ENCODE measurements at regions not wholly inside any gene's neighbourhood (a gene's known extent, or its start where the extent isn't known, plus 50 kb on each side); places are given as distances from the start of the nearest gene placed in this dataset.

DNA sequence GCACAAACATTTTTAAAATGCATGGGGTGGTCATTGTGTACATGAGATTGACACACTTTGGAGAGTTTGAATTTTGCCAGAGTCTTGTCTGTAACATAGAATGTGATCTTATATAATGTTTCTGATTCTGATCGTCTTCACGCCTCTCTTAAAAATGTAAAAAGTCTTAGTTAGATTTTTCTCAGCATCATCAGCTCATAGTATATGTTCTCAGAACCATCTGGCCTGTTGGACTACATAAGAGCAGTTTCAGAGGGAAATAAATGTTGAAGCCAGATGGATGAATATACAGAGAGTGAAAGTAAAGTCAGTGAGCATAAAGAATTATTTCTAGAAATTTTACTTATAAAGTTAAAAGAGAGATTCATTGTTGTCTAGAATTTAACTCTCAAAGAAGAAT is 789.9 kb upstream of the MIR17HG start:
- H3K9me2 ChIP-seq (replicated peaks; ENCODE audit: control insufficient read depth, low read length): no peaks in the 10 kb centered on the region
- H3F3A ChIP-seq (ENCODE audit: control insufficient read depth, insufficient read depth): no peaks in the 10 kb centered on the region
- H3K79me2 ChIP-seq (ENCODE audit: control insufficient read depth, low read length): no peaks in the 10 kb centered on the region
- no peaks in the 10 kb centered on the region for H3K36me3 ChIP-seq (ENCODE audit: control insufficient read depth, low read length)
- no peaks in the 10 kb centered on the region for H4K20me1 ChIP-seq (ENCODE audit: control insufficient read depth, insufficient read depth, low read depth, low read length)
- no peak overlapping the region for H3K4me2 ChIP-seq (ENCODE audit: low read length)
- no peak for TF ChIP-seq EZH2phosphoT487 (IDR thresholded peaks at IDR 0.05; ENCODE audit: borderline replicate concordance, low read length)
- TF ChIP-seq, protein P1, sequence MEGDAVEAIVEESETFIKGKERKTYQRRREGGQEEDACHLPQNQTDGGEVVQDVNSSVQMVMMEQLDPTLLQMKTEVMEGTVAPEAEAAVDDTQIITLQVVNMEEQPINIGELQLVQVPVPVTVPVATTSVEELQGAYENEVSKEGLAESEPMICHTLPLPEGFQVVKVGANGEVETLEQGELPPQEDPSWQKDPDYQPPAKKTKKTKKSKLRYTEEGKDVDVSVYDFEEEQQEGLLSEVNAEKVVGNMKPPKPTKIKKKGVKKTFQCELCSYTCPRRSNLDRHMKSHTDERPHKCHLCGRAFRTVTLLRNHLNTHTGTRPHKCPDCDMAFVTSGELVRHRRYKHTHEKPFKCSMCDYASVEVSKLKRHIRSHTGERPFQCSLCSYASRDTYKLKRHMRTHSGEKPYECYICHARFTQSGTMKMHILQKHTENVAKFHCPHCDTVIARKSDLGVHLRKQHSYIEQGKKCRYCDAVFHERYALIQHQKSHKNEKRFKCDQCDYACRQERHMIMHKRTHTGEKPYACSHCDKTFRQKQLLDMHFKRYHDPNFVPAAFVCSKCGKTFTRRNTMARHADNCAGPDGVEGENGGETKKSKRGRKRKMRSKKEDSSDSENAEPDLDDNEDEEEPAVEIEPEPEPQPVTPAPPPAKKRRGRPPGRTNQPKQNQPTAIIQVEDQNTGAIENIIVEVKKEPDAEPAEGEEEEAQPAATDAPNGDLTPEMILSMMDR (IDR thresholded peaks at IDR 0.05; ENCODE audit: low read depth, low read length, poor library complexity, severe bottlenecking): no peak
- no peaks in the 10 kb centered on the region for H3K9me3 ChIP-seq (ENCODE audit: control insufficient read depth, insufficient read depth, low read length)
- H3K27me3 ChIP-seq (ENCODE audit: control insufficient read depth, low read length): no peaks in the 10 kb centered on the region
- H3K4me3 ChIP-seq (ENCODE audit: low read length): no peak overlapping the region
- no peak overlapping the region for H3K27ac ChIP-seq (ENCODE audit: low read depth, low read length)
- H3K4me1 ChIP-seq (ENCODE audit: control insufficient read depth, low read length): no peaks in the 10 kb centered on the region

DNA sequence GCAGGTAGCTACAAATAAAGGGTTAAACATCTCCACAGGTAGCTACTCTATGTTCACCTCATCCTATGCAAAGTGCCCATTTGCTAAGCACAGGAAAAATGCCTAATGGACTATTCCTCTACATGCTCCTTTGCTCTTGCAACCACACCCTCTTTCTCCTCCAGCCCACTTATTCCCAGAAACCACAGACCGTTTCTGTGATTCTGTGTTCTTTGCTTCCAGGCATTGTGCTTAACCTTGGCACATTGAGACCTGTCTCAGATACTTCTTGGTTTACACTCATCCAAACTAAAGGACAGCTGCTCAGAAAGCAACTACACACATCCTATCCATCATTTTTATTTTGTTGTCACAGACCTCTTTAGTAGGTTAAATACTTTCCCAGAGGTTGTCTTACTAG is 785.0 kb upstream of the MIR17HG start:
- Histone ChIP-seq H3K79me2 (ENCODE audit: control insufficient read depth, low read length) (no peaks in the 10 kb centered on the region), H3K4me1 (ENCODE audit: control insufficient read depth, low read length) (no peaks in the 10 kb centered on the region), H3F3A (ENCODE audit: control insufficient read depth, insufficient read depth) (no peaks in the 10 kb centered on the region), H3K27ac (ENCODE audit: low read depth, low read length) (no peak overlapping the region), H3K9me2 (replicated peaks; ENCODE audit: control insufficient read depth, low read length) (no peaks in the 10 kb centered on the region), H3K27me3 (ENCODE audit: control insufficient read depth, low read length) (no peaks in the 10 kb centered on the region), H3K9me3 (ENCODE audit: control insufficient read depth, insufficient read depth, low read length) (no peaks in the 10 kb centered on the region), H4K20me1 (ENCODE audit: control insufficient read depth, insufficient read depth, low read depth, low read length) (no peaks in the 10 kb centered on the region), H3K36me3 (ENCODE audit: control insufficient read depth, low read length) (no peaks in the 10 kb centered on the region), H3K4me2 (ENCODE audit: low read length) (no peak overlapping the region), H3K4me3 (ENCODE audit: low read length) (no peak overlapping the region)
- no peak for TF ChIP-seq EZH2phosphoT487 (IDR thresholded peaks at IDR 0.05; ENCODE audit: borderline replicate concordance, low read length)
- TF ChIP-seq, protein P1 (IDR thresholded peaks at IDR 0.05; ENCODE audit: low read depth, low read length, poor library complexity, severe bottlenecking): no peak

DNA sequence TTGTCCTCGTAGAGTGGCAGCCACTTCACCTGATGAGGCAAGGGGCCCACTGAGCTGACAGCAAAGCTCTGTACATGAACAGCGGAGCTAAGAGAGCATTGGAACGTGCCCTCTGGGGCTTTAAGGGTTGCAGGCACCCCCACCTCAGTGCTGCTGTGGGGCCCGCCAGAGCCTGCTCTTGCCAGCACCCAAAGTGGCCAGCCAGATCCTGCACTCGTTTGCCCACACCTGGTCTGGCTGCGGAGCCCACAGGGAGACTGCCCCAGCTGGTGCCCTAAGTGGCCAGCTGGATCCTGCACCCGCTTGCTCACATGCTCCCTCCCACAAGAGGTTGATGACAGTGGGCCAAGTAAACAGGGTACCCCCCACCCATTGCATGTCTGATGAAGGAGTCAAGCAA is 783.4 kb upstream of the MIR17HG start:
- Histone ChIP-seq H3K79me2 (ENCODE audit: control insufficient read depth, low read length) (no peaks in the 10 kb centered on the region), H3K27ac (ENCODE audit: low read depth, low read length) (no peak overlapping the region), H3K27me3 (ENCODE audit: control insufficient read depth, low read length) (no peaks in the 10 kb centered on the region), H3K9me2 (replicated peaks; ENCODE audit: control insufficient read depth, low read length) (no peaks in the 10 kb centered on the region), H3K4me3 (ENCODE audit: low read length) (no peak overlapping the region), H3K4me2 (ENCODE audit: low read length) (no peak overlapping the region), H3K9me3 (ENCODE audit: control insufficient read depth, insufficient read depth, low read length) (no peaks in the 10 kb centered on the region), H3F3A (ENCODE audit: control insufficient read depth, insufficient read depth) (no peaks in the 10 kb centered on the region), H4K20me1 (ENCODE audit: control insufficient read depth, insufficient read depth, low read depth, low read length) (no peaks in the 10 kb centered on the region), H3K36me3 (ENCODE audit: control insufficient read depth, low read length) (no peaks in the 10 kb centered on the region), H3K4me1 (ENCODE audit: control insufficient read depth, low read length) (no peaks in the 10 kb centered on the region)
- TF ChIP-seq EZH2phosphoT487 (IDR thresholded peaks at IDR 0.05; ENCODE audit: borderline replicate concordance, low read length): no peak
- TF ChIP-seq, protein P1 (IDR thresholded peaks at IDR 0.05; ENCODE audit: low read depth, low read length, poor library complexity, severe bottlenecking): no peak

DNA sequence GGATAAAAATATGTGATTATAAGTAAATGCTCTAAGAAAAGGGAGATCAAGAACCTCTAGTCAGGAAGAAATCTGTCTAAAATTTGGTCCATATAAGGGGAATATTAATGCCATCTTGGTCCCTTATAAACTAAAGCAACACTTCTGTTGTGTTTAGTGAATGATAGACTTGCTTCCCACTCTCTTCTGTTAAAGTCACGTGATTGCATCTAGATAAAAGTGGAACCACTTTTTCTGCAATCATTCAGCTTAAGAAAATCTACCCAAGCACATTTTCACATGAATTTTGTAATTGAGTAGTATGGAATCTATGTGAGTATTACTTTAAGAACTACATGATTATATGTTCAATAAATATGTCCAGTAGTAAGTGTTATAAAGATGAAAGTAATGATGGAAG is 782.9 kb upstream of the MIR17HG start:
- Histone ChIP-seq H3K4me1 (ENCODE audit: control insufficient read depth, low read length) (no peaks in the 10 kb centered on the region), H3K79me2 (ENCODE audit: control insufficient read depth, low read length) (no peaks in the 10 kb centered on the region), H3K36me3 (ENCODE audit: control insufficient read depth, low read length) (no peaks in the 10 kb centered on the region), H3K4me3 (ENCODE audit: low read length) (no peak overlapping the region), H3K9me3 (ENCODE audit: control insufficient read depth, insufficient read depth, low read length) (no peaks in the 10 kb centered on the region), H4K20me1 (ENCODE audit: control insufficient read depth, insufficient read depth, low read depth, low read length) (no peaks in the 10 kb centered on the region), H3K4me2 (ENCODE audit: low read length) (no peak overlapping the region), H3K27me3 (ENCODE audit: control insufficient read depth, low read length) (no peaks in the 10 kb centered on the region), H3F3A (ENCODE audit: control insufficient read depth, insufficient read depth) (no peaks in the 10 kb centered on the region), H3K9me2 (replicated peaks; ENCODE audit: control insufficient read depth, low read length) (no peaks in the 10 kb centered on the region), H3K27ac (ENCODE audit: low read depth, low read length) (no peak overlapping the region)
- no peak for TF ChIP-seq EZH2phosphoT487 (IDR thresholded peaks at IDR 0.05; ENCODE audit: borderline replicate concordance, low read length)
- TF ChIP-seq, protein P1 (IDR thresholded peaks at IDR 0.05; ENCODE audit: low read depth, low read length, poor library complexity, severe bottlenecking): no peak
